ENCODE measurements at regions not wholly inside any gene's neighbourhood (a gene's known extent, or its start where the extent isn't known, plus 50 kb on each side); places are given as distances from the start of the nearest gene placed in this dataset.

GRCh38 chr11:88231894-88232482, 56.7 kb upstream of the RAB38 start:
- H3K27ac ChIP-seq (ENCODE audit: insufficient read depth, low read length) = no peak overlapping the region
- H3K27me3 ChIP-seq (ENCODE audit: control insufficient read depth, insufficient read depth, low read length) = no peaks in the 10 kb centered on the region
- H3K4me2 ChIP-seq (ENCODE audit: extremely low read depth, insufficient read depth, low read length) = no peak overlapping the region
- TF ChIP-seq CTCF (conservative IDR thresholded peaks at IDR 0.05 in 1 of 2, IDR thresholded peaks at IDR 0.05 in 1 of 2; ENCODE audit: low read depth in 1 of 2, low read length in 2 of 2) (peak; percentile 67 to 77), EZH2 (IDR thresholded peaks at IDR 0.05; ENCODE audit: low read length, missing control alignments) (no peak)
- no peak overlapping the region for H3K4me3 ChIP-seq (replicated peaks in 1 of 4; ENCODE audit: control extremely low read depth in 1 of 4, insufficient read depth in 1 of 4, low read depth in 3 of 4, low read length in 4 of 4)
- H3K9ac ChIP-seq (ENCODE audit: insufficient read depth, low read length) = no peak overlapping the region
- H2AFZ ChIP-seq (ENCODE audit: low read length) = no peak overlapping the region
- H3K36me3 ChIP-seq (ENCODE audit: control insufficient read depth, insufficient read depth, low read length) = no peaks in the 10 kb centered on the region
- DNase-seq (ENCODE audit: low read depth in 2 of 2) = peak; percentile 37 to 61
- H3K9me3 ChIP-seq (ENCODE audit: control insufficient read depth, insufficient read depth, low read depth, low read length) = no peaks in the 10 kb centered on the region
- H4K20me1 ChIP-seq (ENCODE audit: control insufficient read depth, extremely low read depth, insufficient read depth, low read length) = no peaks in the 10 kb centered on the region
- no peaks in the 10 kb centered on the region for H3K4me1 ChIP-seq (ENCODE audit: control insufficient read depth, extremely low read depth, insufficient read depth, low read length)
- H3K79me2 ChIP-seq (ENCODE audit: control insufficient read depth, insufficient read depth, low read length) = no peaks in the 10 kb centered on the region

GRCh38 chr11:88229303-88229702, 54.1 kb upstream of the RAB38 start:
- no peak for DNase-seq (ENCODE audit: low read depth in 2 of 2)
- no peaks in the 10 kb centered on the region for H3K27me3 ChIP-seq (ENCODE audit: control insufficient read depth, insufficient read depth, low read length)
- no peak for TF ChIP-seq EZH2 (IDR thresholded peaks at IDR 0.05; ENCODE audit: low read length, missing control alignments)
- no peak for TF ChIP-seq CTCF (conservative IDR thresholded peaks at IDR 0.05 in 1 of 2, IDR thresholded peaks at IDR 0.05 in 1 of 2; ENCODE audit: low read depth in 1 of 2, low read length in 2 of 2)

More at GRCh38 chr11:88229303-88229702, 54.1 kb upstream of the RAB38 start:
- Histone ChIP-seq H3K4me2 (ENCODE audit: extremely low read depth, insufficient read depth, low read length) (no peak overlapping the region), H3K36me3 (ENCODE audit: control insufficient read depth, insufficient read depth, low read length) (no peaks in the 10 kb centered on the region), H3K4me3 (replicated peaks in 1 of 4; ENCODE audit: control extremely low read depth in 1 of 4, insufficient read depth in 1 of 4, low read depth in 3 of 4, low read length in 4 of 4) (no peak overlapping the region), H2AFZ (ENCODE audit: low read length) (no peak overlapping the region), H3K9ac (ENCODE audit: insufficient read depth, low read length) (no peak overlapping the region), H3K79me2 (ENCODE audit: control insufficient read depth, insufficient read depth, low read length) (no peaks in the 10 kb centered on the region), H3K27ac (ENCODE audit: insufficient read depth, low read length) (no peak overlapping the region), H4K20me1 (ENCODE audit: control insufficient read depth, extremely low read depth, insufficient read depth, low read length) (no peaks in the 10 kb centered on the region), H3K4me1 (ENCODE audit: control insufficient read depth, extremely low read depth, insufficient read depth, low read length) (no peaks in the 10 kb centered on the region), H3K9me3 (ENCODE audit: control insufficient read depth, insufficient read depth, low read depth, low read length) (no peaks in the 10 kb centered on the region)

All from fibroblast of lung (primary cell).